PC-3 (cell line): ENCODE measurements at regions not wholly inside any gene's neighbourhood (a gene's known extent, or its start where the extent isn't known, plus 50 kb on each side); places are given as distances from the start of the nearest gene placed in this dataset.
"Not testable (repeated sequence)": the region's sequence is repeated elsewhere in the genome, so short reads cannot be mapped to it uniquely, and the experiment has no call there.

ENCODE experiments used
- ATAC-seq: fragments of 200-7000 bp; cut with Tn5 transposase; 2 replicates; pipeline ENCODE4 v1.9.1; 2020; ENCODE audit warnings: mild to moderate bottlenecking, moderate library complexity
- BruUV-seq: library from RNA; stranded (reverse); fragments of 400-500 nt; replicated peaks from 2 replicates; lab custom pipeline; 2021; lab: Mats Ljungman, UMichigan
- CTCF ChIA-PET: fragments of 300-600 bp; sonication (Branson Sonifier 250); formaldehyde crosslinking; loops from one replicate; lab custom pipeline; 2022; ENCODE audit warnings: antibody characterized with exemption; lab: Charles Lee
- POLR2A ChIA-PET: fragments of 300-600 bp; sonication (Branson Sonifier 250); formaldehyde crosslinking; loops from one replicate; lab custom pipeline; 2022; ENCODE audit warnings: antibody characterized with exemption; ENCODE audit not compliant: unreplicated experiment; lab: Charles Lee
- DNase-seq: peaks from one replicate; pipeline ENCODE4 v3.0.0-alpha.2; 2015
- H2AFZ ChIP-seq: fragments of 300-600 bp; sonication (generic); 2 replicates; pipeline ENCODE4 v1.6.0; 2016; ENCODE audit warnings: antibody characterized with exemption, low read length
- H3F3A ChIP-seq: fragments of 300-600 bp; sonication (generic); one replicate; pipeline ENCODE4 v1.6.0; 2017; ENCODE audit warnings: antibody characterized with exemption, low read length, control low read depth, mild to moderate bottlenecking; ENCODE audit not compliant: unreplicated experiment
- H3K27ac ChIP-seq: fragments of 300-600 bp; sonication (generic); 2 replicates; pipeline ENCODE4 v1.5.1; 2016; ENCODE audit warnings: mild to moderate bottlenecking, low read length
- H3K27me3 ChIP-seq: fragments of 300-600 bp; sonication (generic); 2 replicates; pipeline ENCODE4 v1.6.1; 2016; ENCODE audit warnings: low read length, mixed read lengths
- H3K36me3 ChIP-seq: fragments of 300-600 bp; sonication (generic); 2 replicates; pipeline ENCODE4 v1.6.1; 2016; ENCODE audit warnings: low read depth, mixed run types, low read length, mixed read lengths
- H3K4me1 ChIP-seq: fragments of 300-600 bp; sonication (generic); 2 replicates; pipeline ENCODE4 v1.5.1; 2016; ENCODE audit warnings: low read length; ENCODE audit not compliant: insufficient read depth
- H3K4me2 ChIP-seq: fragments of 300-600 bp; sonication (generic); 2 replicates; pipeline ENCODE4 v1.6.0; 2016; ENCODE audit warnings: low read length
- H3K4me3 ChIP-seq: fragments of 300-600 bp; sonication (generic); 2 replicates; pipeline ENCODE4 v1.5.1; 2016; ENCODE audit warnings: mild to moderate bottlenecking, low read length, mixed read lengths
- H3K79me2 ChIP-seq: fragments of 300-600 bp; sonication (generic); 2 replicates; pipeline ENCODE4 v1.6.1; 2017; ENCODE audit warnings: low read length, mixed read lengths
- H3K9ac ChIP-seq: fragments of 300-600 bp; sonication (generic); 2 replicates; pipeline ENCODE4 v1.6.0; 2016; ENCODE audit warnings: mild to moderate bottlenecking, low read length
- H3K9me2 ChIP-seq: fragments of 300-600 bp; sonication (generic); replicated peaks from 2 replicates; pipeline ENCODE4 v1.6.1; 2016; ENCODE audit warnings: mixed run types, low read length, mixed read lengths
- H3K9me3 ChIP-seq: fragments of 300-600 bp; sonication (generic); 2 replicates; pipeline ENCODE4 v1.6.1; 2016; ENCODE audit warnings: low read length, mixed read lengths
- H4K20me1 ChIP-seq: fragments of 300-600 bp; sonication (generic); 2 replicates; pipeline ENCODE4 v1.6.1; 2016; ENCODE audit warnings: low read length, mixed read lengths
- CTCF ChIP-seq: fragments of 300-600 bp; sonication (generic); conservative IDR thresholded peaks from 2 replicates; pipeline ENCODE4 v1.5.1; 2017; ENCODE audit warnings: antibody characterized with exemption, low read depth, mild to moderate bottlenecking, low read length
- EZH2 ChIP-seq: fragments of 300-600 bp; sonication (generic); IDR thresholded peaks from one replicate; pipeline ENCODE4 v1.6.1; 2017; ENCODE audit warnings: antibody characterized with exemption, mild to moderate bottlenecking, low read length; ENCODE audit not compliant: unreplicated experiment
- EZH2phosphoT487 ChIP-seq: fragments of 300-600 bp; sonication (generic); IDR thresholded peaks from 2 replicates; pipeline ENCODE4 v1.6.1; 2018; ENCODE audit warnings: mild to moderate bottlenecking, antibody characterized with exemption, low read length, borderline replicate concordance
- intact Hi-C: fragments of 100-400 bp; cut with micrococcal nuclease; formaldehyde crosslinking; loops from 2 replicates; pipeline ENCODE4 v1.9.0; 2023

DNA sequence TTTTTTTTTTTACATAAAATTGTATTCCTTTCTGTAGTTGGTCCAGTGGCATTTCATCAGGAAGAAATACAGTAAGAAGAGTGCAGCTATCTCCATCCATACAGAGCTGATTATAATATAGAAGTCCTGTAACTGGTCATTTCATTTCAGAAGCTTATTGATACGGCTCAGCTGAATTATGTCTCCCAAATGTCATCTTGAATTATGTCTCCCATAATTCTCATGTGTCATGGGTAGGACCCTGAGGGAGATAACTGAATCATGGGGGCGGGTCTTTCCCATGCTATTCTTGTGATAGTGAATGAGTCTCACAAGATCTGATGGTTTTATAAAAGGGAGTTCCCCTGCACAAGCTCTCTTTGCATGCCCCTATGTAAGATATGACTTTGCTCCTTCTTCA is 492.9 kb downstream of the CHSY3 start:
- no peaks in the 10 kb centered on the region for H3K9me2 ChIP-seq
- no peak overlapping the region for H3K4me3 ChIP-seq
- H3K27ac ChIP-seq = no peak overlapping the region
- H3K27me3 ChIP-seq = no peaks in the 10 kb centered on the region
- TF ChIP-seq EZH2phosphoT487 (no peak), CTCF (no peak), EZH2 (no peak)
- intact Hi-C loops = no loop called here
- peaks cover 15% of the 10 kb centered on the region for H3K4me1 ChIP-seq
- CTCF ChIA-PET = no interaction called here
- ATAC-seq = no peak
- no TSS peak for BruUV-seq
- no peak for DNase-seq
- H3K79me2 ChIP-seq = no peaks in the 10 kb centered on the region
- no peak overlapping the region for H2AFZ ChIP-seq
- H4K20me1 ChIP-seq = no peaks in the 10 kb centered on the region
- no peak overlapping the region for H3K4me2 ChIP-seq
- no peaks in the 10 kb centered on the region for H3K9me3 ChIP-seq
- POLR2A ChIA-PET = no interaction called here
- no peaks in the 10 kb centered on the region for H3K36me3 ChIP-seq
- no peak overlapping the region for H3K9ac ChIP-seq
- H3F3A ChIP-seq = no peaks in the 10 kb centered on the region

GRCh38 chr5:130391727-130392264 is 487.5 kb downstream of the CHSY3 start:
- H3K36me3 ChIP-seq, H4K20me1 ChIP-seq, POLR2A ChIA-PET, ATAC-seq, H3K27ac ChIP-seq, H3K9me3 ChIP-seq, H3K4me2 ChIP-seq, CTCF ChIA-PET, intact Hi-C loops, H2AFZ ChIP-seq, DNase-seq, BruUV-seq, H3F3A ChIP-seq, H3K4me1 ChIP-seq, H3K27me3 ChIP-seq, H3K9me2 ChIP-seq, H3K4me3 ChIP-seq, H3K79me2 ChIP-seq, H3K9ac ChIP-seq: not testable (repeated sequence)

GRCh38 chr5:130386155-130386554 is 481.9 kb downstream of the CHSY3 start:
- Histone ChIP-seq H3K27me3 (no peaks in the 10 kb centered on the region), H4K20me1 (no peaks in the 10 kb centered on the region), H3K9me3 (no peaks in the 10 kb centered on the region), H3K27ac (no peak overlapping the region), H2AFZ (no peak overlapping the region), H3K4me2 (no peak overlapping the region), H3K36me3 (no peaks in the 10 kb centered on the region), H3K9ac (no peak overlapping the region), H3F3A (no peaks in the 10 kb centered on the region), H3K79me2 (no peaks in the 10 kb centered on the region), H3K4me3 (no peak overlapping the region), H3K4me1 (no peaks in the 10 kb centered on the region), H3K9me2 (no peaks in the 10 kb centered on the region)
- TF ChIP-seq EZH2 (no peak), EZH2phosphoT487 (no peak), CTCF (no peak)
- DNase-seq (no peak), ATAC-seq (no peak)
- ChIA-PET CTCF (no interaction called here), POLR2A (no interaction called here)
- no TSS peak for BruUV-seq
- intact Hi-C loops = no loop called here
